H1 (cell line): ENCODE measurements at regions not wholly inside any gene's neighbourhood (a gene's known extent, or its start where the extent isn't known, plus 50 kb on each side); places are given as distances from the start of the nearest gene placed in this dataset.

Source experiments
- BRCA1 ChIP-seq: IDR thresholded peaks from 2 replicates; pipeline ENCODE4 v1.6.1; 2012; ENCODE audit warnings: low read depth, low read length, improper control_type of control experiment
- CHD2 ChIP-seq: IDR thresholded peaks from 2 replicates; pipeline ENCODE4 v1.6.1; 2012; ENCODE audit warnings: low read length, improper control_type of control experiment
- CHD7 ChIP-seq: fragments of 300-600 bp; sonication (generic); IDR thresholded peaks from 2 replicates; pipeline ENCODE4 v1.7.1; 2012; ENCODE audit warnings: low read length, moderate library complexity, mild to moderate bottlenecking, inconsistent platforms; ENCODE audit not compliant: insufficient replicate concordance
- EZH2 ChIP-seq: fragments of 200-600 bp; sonication (generic); IDR thresholded peaks from 2 replicates; pipeline ENCODE4 v1.7.1; 2012; ENCODE audit warnings: low read depth, mild to moderate bottlenecking, moderate library complexity, low read length, inconsistent platforms; ENCODE audit not compliant: severe bottlenecking
- JUN ChIP-seq: IDR thresholded peaks from 2 replicates; pipeline ENCODE4 v1.6.1; 2011; ENCODE audit warnings: low read depth, mild to moderate bottlenecking, improper control_type of control experiment, low read length
- MAX ChIP-seq: IDR thresholded peaks from 2 replicates; pipeline ENCODE4 v1.6.1; 2012; ENCODE audit warnings: inconsistent platforms
- PHF8 ChIP-seq: fragments of 200-600 bp; sonication (generic); conservative IDR thresholded peaks from 2 replicates; pipeline ENCODE4 v1.7.1; 2012; ENCODE audit warnings: low read depth, mild to moderate bottlenecking, inconsistent platforms, low read length, moderate library complexity
- SP4 ChIP-seq: IDR thresholded peaks from 2 replicates; pipeline ENCODE4 v1.6.1; 2012; ENCODE audit warnings: low read length, inconsistent platforms

GRCh38 chr20:48281501-48281900 is 496.2 kb upstream of the SULF2 start (continued):
- TF ChIP-seq CHD7 (no peak), SP4 (no peak), PHF8 (no peak), EZH2 (no peak), JUN (no peak), BRCA1 (no peak), CHD2 (no peak), MAX (no peak)
